ACC112 (cell line): ENCODE measurements at regions not wholly inside any gene's neighbourhood (a gene's known extent, or its start where the extent isn't known, plus 50 kb on each side); places are given as distances from the start of the nearest gene placed in this dataset.

Experiments used
- H2AFZ ChIP-seq: fragments of 200-600 bp; sonication (generic); one replicate; pipeline ENCODE4 v1.6.0; 2017; ENCODE audit warnings: antibody characterized with exemption, low read length; ENCODE audit not compliant: unreplicated experiment
- H3K27ac ChIP-seq: fragments of 200-600 bp; sonication (generic); 2 replicates; pipeline ENCODE4 v1.5.1; 2014; ENCODE audit warnings: low read depth, mild to moderate bottlenecking, antibody characterized with exemption, low read length, moderate library complexity
- H3K27me3 ChIP-seq: fragments of 200-600 bp; sonication (generic); 2 replicates; pipeline ENCODE4 v1.6.1; 2014; ENCODE audit warnings: mild to moderate bottlenecking, antibody characterized with exemption, low read length, moderate library complexity, mixed read lengths; ENCODE audit not compliant: insufficient read depth
- H3K36me3 ChIP-seq: fragments of 200-600 bp; sonication (generic); 2 replicates; pipeline ENCODE4 v1.6.1; 2016; ENCODE audit warnings: mild to moderate bottlenecking, antibody characterized with exemption, low read length, moderate library complexity, mixed read lengths; ENCODE audit not compliant: insufficient read depth
- H3K4me1 ChIP-seq: fragments of 200-600 bp; sonication (generic); one replicate; pipeline ENCODE4 v1.6.1; 2016; ENCODE audit warnings: low read length, mixed read lengths; ENCODE audit not compliant: insufficient read depth, unreplicated experiment, control insufficient read depth
- H3K4me3 ChIP-seq: fragments of 200-600 bp; sonication (generic); 2 replicates; pipeline ENCODE4 v1.5.1; 2014; ENCODE audit warnings: mild to moderate bottlenecking, low read depth, low read length
- H3K79me2 ChIP-seq: fragments of 200-600 bp; sonication (generic); one replicate; pipeline ENCODE4 v1.6.0; 2016; ENCODE audit warnings: low read length; ENCODE audit not compliant: control insufficient read depth, unreplicated experiment, insufficient read depth

DNA sequence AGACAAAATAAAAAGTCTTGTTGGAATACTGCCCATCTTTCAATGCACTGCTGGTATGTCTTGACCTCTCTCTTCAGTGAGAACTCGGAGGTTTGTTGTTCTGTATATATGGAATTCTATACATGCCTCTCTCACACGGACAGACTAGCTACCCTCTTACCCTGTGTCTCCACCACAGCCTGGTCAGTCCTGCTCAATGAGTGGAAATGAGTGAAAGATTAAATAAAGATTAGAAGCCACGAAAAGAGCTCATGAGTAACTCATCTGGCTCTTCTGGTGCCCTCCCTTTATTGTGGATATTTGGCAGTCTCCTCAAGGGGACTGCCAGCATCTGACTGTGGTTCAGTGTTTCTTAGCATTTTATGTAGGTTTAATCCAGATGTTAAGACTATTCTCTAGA is 262.8 kb upstream of the MAP3K7 start:
- Histone ChIP-seq H3K36me3 (no peaks in the 10 kb centered on the region), H2AFZ (no peak overlapping the region), H3K79me2 (no peaks in the 10 kb centered on the region), H3K27me3 (no peaks in the 10 kb centered on the region), H3K4me1 (no peaks in the 10 kb centered on the region), H3K4me3 (no peak overlapping the region), H3K27ac (no peak overlapping the region)

DNA sequence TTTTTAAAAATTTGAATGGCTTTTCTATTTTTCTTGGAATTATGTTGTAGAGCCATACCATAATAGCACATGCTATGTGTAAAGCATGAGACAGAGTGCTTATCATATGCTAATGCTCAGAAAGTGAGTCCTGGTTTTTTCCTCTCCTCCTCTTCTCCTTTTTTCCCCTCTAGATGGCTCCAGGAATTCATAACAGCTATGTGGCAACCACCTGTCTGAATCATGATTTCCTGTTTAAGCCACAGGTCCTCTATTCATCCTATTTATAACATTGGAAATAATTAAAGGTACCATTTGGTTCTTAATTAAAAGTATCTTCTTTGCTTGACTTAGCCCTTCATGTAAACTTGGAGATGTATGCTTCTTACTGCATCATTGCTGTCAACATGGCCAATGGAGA is 260.0 kb upstream of the MAP3K7 start:
- Histone ChIP-seq H3K79me2 (no peaks in the 10 kb centered on the region), H3K36me3 (no peaks in the 10 kb centered on the region), H3K27me3 (no peaks in the 10 kb centered on the region), H3K4me3 (no peak overlapping the region), H2AFZ (no peak overlapping the region), H3K4me1 (no peaks in the 10 kb centered on the region), H3K27ac (no peak overlapping the region)

DNA sequence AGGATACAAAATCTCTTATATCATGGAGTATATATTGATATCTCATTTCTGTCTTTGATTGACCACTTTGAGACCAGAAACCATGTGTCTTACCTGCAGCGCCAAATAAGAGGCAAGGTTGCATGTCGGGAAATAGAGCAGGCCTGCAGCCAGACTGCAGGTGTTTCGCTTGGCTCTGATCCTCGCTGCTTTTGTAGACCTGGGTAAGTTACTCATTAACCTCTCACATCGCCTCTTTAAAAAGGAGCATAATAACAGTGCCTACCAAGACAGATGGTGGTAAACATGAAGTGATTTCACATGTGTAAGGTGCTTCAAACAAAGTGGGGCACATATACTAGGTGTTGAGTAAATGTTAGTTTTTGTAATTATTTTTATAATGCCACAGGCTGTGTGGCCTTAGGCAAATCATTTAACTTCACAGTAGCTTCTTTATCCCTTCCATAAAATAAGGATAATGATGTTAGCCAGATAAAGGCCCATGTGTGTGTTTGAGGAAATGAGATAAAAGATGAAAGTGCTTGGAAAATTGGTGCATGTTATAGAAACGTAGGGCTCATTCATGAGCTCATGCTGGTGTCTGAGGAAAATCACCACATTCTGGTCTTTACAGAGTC is 248.8 kb upstream of the MAP3K7 start:
- no peaks in the 10 kb centered on the region for H3K36me3 ChIP-seq
- H3K27ac ChIP-seq = no peak overlapping the region
- H3K4me1 ChIP-seq = no peaks in the 10 kb centered on the region
- H3K4me3 ChIP-seq = no peak overlapping the region
- H3K79me2 ChIP-seq = no peaks in the 10 kb centered on the region
- no peaks in the 10 kb centered on the region for H3K27me3 ChIP-seq
- no peak overlapping the region for H2AFZ ChIP-seq

DNA sequence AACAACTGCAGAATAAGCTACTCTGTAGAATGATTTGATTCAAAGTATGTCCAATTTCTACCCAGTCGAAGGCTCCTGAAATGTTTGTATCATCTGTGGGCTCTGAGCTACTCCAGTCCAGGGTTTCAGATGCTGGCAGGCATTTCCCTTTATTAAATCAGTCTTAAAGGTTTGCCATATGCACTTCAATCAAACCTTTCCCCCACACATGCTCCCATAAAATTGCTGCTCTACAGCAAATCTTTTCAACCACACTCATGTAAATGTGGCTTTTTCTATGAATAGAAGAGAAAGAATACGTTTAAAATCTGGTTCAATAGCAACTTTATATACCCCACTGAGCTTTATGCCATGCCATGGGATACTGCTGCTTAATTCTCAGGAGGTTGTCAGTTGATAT is 242.4 kb upstream of the MAP3K7 start:
- Histone ChIP-seq H3K27ac (no peak overlapping the region), H3K27me3 (no peaks in the 10 kb centered on the region), H3K36me3 (no peaks in the 10 kb centered on the region), H3K79me2 (no peaks in the 10 kb centered on the region), H3K4me1 (no peaks in the 10 kb centered on the region), H2AFZ (no peak overlapping the region), H3K4me3 (no peak overlapping the region)

DNA sequence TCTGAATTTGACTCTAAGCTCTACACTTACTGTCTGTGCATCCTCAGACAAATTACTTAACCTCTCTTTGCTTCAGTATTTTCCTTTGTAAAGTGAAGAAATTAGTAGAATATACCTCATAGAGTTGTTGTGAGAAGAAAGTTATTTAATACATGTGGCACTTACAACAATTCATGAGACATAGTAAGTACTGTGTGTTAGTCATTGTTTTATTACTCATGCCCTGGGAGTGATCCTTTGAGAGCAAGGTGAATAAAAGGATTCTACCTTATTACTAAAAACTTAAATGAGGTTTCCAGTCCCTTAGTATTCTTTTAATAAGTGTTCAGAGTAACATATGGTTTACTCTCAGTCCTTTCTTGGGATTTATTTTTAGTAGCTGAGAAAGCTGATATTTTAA is 233.6 kb upstream of the MAP3K7 start:
- Histone ChIP-seq H3K4me1 (no peaks in the 10 kb centered on the region), H2AFZ (no peak overlapping the region), H3K36me3 (no peaks in the 10 kb centered on the region)

DNA sequence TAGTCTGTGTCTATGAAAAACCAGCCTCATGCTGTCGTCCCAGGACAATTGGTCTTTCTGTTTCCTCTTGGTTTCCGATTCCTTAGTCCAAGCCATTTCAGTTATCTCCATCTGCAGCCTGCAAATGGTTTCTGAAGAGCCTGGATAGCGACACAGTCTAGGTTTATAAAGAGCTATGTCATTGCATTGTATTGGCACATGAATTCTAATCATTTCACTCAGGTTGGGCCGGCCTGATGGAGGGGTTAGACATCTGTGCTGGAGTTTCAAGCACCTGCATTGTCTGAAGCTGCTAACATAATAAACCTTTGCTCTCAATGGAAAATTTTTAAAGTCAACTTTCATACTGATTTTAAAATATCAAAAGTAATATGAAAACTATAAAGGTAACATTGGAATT is 232.6 kb upstream of the MAP3K7 start:
- no peak overlapping the region for H2AFZ ChIP-seq
- H3K79me2 ChIP-seq = no peaks in the 10 kb centered on the region
- no peaks in the 10 kb centered on the region for H3K27me3 ChIP-seq
- H3K36me3 ChIP-seq = no peaks in the 10 kb centered on the region
- H3K27ac ChIP-seq = no peak overlapping the region
- H3K4me1 ChIP-seq = no peaks in the 10 kb centered on the region
- H3K4me3 ChIP-seq = no peak overlapping the region

More for the DNA sequence above, 233.6 kb upstream of the MAP3K7 start:
- no peak overlapping the region for H3K27ac ChIP-seq
- H3K79me2 ChIP-seq = no peaks in the 10 kb centered on the region
- H3K27me3 ChIP-seq = no peaks in the 10 kb centered on the region
- no peak overlapping the region for H3K4me3 ChIP-seq

DNA sequence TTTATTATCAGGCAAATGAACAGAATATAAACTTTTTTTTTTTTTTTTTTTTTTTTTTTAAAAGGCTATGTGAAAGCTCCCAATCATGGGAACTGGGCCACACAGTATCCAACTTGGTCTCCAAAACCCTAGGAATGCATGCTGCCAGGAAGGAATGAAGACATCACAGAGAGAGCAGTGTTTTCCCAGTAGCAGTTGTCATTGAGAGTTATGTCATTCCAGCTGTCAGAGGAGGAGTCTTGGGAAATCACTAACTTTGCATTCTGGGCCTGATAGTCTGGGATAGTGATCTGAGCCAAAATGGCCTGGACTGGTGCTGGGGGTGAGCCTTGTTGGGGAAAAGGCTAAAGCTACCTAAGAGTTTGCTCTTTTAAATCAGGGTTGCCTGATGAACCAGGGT is 231.3 kb upstream of the MAP3K7 start:
- no peak overlapping the region for H3K27ac ChIP-seq
- H3K36me3 ChIP-seq = no peaks in the 10 kb centered on the region
- no peaks in the 10 kb centered on the region for H3K27me3 ChIP-seq
- no peaks in the 10 kb centered on the region for H3K79me2 ChIP-seq
- no peak overlapping the region for H3K4me3 ChIP-seq
- no peak overlapping the region for H2AFZ ChIP-seq
- no peaks in the 10 kb centered on the region for H3K4me1 ChIP-seq

DNA sequence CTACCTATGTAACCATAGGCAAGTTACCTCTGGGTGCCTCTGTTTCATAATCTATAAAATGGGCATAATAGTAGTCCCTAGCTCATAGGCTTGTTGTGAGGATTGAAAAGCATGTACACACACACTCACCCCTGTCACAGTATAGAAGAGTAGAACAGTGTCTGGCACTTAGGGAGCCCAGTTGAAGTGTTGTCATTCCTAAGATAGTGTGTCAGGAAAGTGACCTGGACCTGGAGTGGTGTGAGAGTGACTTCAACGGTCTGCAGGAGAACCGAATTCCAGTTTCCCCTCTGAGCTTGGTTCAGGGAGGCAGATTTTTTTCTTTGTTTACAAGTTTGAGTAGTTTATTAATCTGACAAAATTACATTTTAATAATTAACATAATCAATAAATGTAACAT is 229.9 kb upstream of the MAP3K7 start:
- no peaks in the 10 kb centered on the region for H3K27me3 ChIP-seq
- no peak overlapping the region for H2AFZ ChIP-seq
- H3K4me3 ChIP-seq = no peak overlapping the region
- no peak overlapping the region for H3K27ac ChIP-seq
- H3K79me2 ChIP-seq = no peaks in the 10 kb centered on the region
- no peaks in the 10 kb centered on the region for H3K36me3 ChIP-seq
- no peaks in the 10 kb centered on the region for H3K4me1 ChIP-seq

DNA sequence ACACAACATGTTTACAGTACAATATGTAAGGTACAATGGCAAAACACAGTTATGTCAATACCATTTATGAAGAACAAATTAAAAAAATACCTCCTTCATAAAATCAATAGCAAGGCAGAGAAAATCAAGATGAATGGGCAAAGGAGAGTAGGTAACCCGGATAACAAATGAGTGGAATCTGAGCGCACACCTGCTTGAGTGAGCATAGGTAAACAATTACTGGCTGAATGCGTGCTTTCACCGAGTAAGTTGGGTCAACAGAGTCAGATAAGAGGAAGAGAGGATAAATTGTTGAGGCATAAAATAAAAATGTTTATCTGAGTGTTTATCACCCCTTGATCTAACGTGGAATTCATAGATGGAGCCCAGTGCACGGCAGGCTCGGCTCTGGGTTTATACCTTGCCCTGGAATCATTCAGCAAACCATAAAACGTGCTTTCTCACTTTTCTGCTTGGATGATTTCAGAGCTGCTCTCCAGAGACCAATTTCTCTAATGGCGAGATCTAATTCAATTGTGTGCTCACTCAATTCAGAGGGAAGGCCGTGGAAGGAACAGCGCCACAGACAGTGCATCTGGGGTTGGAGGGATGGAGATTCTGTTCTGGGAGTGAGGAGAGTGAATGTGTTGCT is 224.8 kb upstream of the MAP3K7 start:
- no peaks in the 10 kb centered on the region for H3K27me3 ChIP-seq
- H3K4me3 ChIP-seq = no peak overlapping the region
- no peaks in the 10 kb centered on the region for H3K4me1 ChIP-seq
- no peak overlapping the region for H3K27ac ChIP-seq
- no peaks in the 10 kb centered on the region for H3K36me3 ChIP-seq
- no peaks in the 10 kb centered on the region for H3K79me2 ChIP-seq
- H2AFZ ChIP-seq = no peak overlapping the region

DNA sequence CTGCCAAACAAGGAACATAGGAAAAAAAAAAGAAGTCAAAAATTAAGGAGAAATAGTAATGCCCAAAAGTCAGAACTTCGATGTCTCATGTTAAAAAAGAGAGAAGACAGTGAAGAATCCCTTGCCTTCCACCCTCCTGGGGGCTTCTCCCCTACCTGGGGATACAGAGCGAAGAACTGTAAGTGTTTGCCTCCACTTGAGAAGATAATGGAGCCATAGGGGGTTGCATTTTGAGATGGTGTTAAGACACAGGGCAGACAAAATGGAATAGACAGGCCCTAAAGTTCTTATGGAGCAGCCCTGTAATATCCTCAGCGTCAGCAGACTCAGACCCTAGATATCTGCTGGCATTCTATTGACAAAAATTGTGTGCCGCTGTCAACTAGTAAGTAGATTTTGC is 222.2 kb upstream of the MAP3K7 start:
- H3K27me3 ChIP-seq = no peaks in the 10 kb centered on the region
- no peaks in the 10 kb centered on the region for H3K79me2 ChIP-seq
- no peaks in the 10 kb centered on the region for H3K36me3 ChIP-seq
- no peak overlapping the region for H2AFZ ChIP-seq
- H3K4me1 ChIP-seq = no peaks in the 10 kb centered on the region
- no peak overlapping the region for H3K4me3 ChIP-seq
- no peak overlapping the region for H3K27ac ChIP-seq
